Neural cell (in vitro differentiated cells): ENCODE measurements at regions not wholly inside any gene's neighbourhood (a gene's known extent, or its start where the extent isn't known, plus 50 kb on each side); places are given as distances from the start of the nearest gene placed in this dataset.

Experiments
- H2AFZ ChIP-seq: fragments of 200-600, 300-800 bp; sonication (generic), shearing (Covaris generic); 2 replicates; pipeline ENCODE4 v1.6.0; 2014; ENCODE audit warnings: low read depth, mild to moderate bottlenecking, antibody characterized with exemption, low read length, moderate library complexity
- H3F3A ChIP-seq: fragments of 200-600 bp; shearing (Covaris generic); 2 replicates; pipeline ENCODE4 v1.6.1; 2016; ENCODE audit warnings: mild to moderate bottlenecking, moderate library complexity, mixed read lengths, antibody characterized with exemption, low read length; ENCODE audit not compliant: insufficient read depth, poor library complexity, severe bottlenecking
- H3K27ac ChIP-seq: fragments of 200-600, 300-800 bp; sonication (generic), shearing (Covaris generic); 2 replicates; pipeline ENCODE4 v1.5.1; 2014; ENCODE audit warnings: mild to moderate bottlenecking, low read length, moderate library complexity
- H3K27me3 ChIP-seq: fragments of 300-800, 200-600 bp; sonication (generic), shearing (Covaris generic); 2 replicates; pipeline ENCODE4 v1.6.0; 2014; ENCODE audit warnings: mild to moderate bottlenecking, low read depth, low read length, moderate library complexity; ENCODE audit not compliant: insufficient read depth
- H3K36me3 ChIP-seq: fragments of 300-800, 200-600 bp; sonication (generic), shearing (Covaris generic); 2 replicates; pipeline ENCODE4 v1.5.1; 2014; ENCODE audit warnings: mild to moderate bottlenecking, antibody characterized with exemption, low read length, moderate library complexity; ENCODE audit not compliant: insufficient read depth
- H3K4me2 ChIP-seq: fragments of 300-800, 200-600 bp; sonication (generic), shearing (Covaris generic); 2 replicates; pipeline ENCODE4 v1.6.0; 2014; ENCODE audit warnings: mild to moderate bottlenecking, low read length
- H3K4me3 ChIP-seq: fragments of 300-800, 200-600 bp; sonication (generic), shearing (Covaris generic); 2 replicates; pipeline ENCODE4 v1.5.1; 2014; ENCODE audit warnings: mild to moderate bottlenecking, low read length, moderate library complexity
- H3K79me2 ChIP-seq: fragments of 200-600 bp; shearing (Covaris generic); replicated peaks from 2 replicates; pipeline ENCODE4 v1.6.0; 2014; ENCODE audit warnings: mild to moderate bottlenecking, low read length, moderate library complexity; ENCODE audit not compliant: insufficient read depth
- H3K9ac ChIP-seq: fragments of 300-800, 200-600 bp; sonication (generic), shearing (Covaris generic); 2 replicates; pipeline ENCODE4 v1.6.1; 2016; ENCODE audit warnings: mild to moderate bottlenecking, low read length, mixed read lengths
- H3K9me2 ChIP-seq: fragments of 200-600 bp; shearing (Covaris generic); 2 replicates; pipeline ENCODE4 v1.6.1; 2016; ENCODE audit warnings: mild to moderate bottlenecking, low read length, mixed read lengths; ENCODE audit not compliant: insufficient read depth
- H3K9me3 ChIP-seq: fragments of 200-600, 300-800 bp; sonication (generic), shearing (Covaris generic); 2 replicates; pipeline ENCODE4 v1.6.1; 2016; ENCODE audit warnings: mild to moderate bottlenecking, mixed run types, low read length, moderate library complexity, mixed read lengths
- H4K20me1 ChIP-seq: fragments of 200-600 bp; shearing (Covaris generic); 2 replicates; pipeline ENCODE4 v1.6.1; 2016; ENCODE audit warnings: mild to moderate bottlenecking, mixed run types; ENCODE audit not compliant: insufficient read depth
- CTCF ChIP-seq: fragments of 450-650 bp; IDR thresholded peaks from 2 replicates; pipeline ENCODE4 v1.5.1; 2014; ENCODE audit warnings: antibody characterized with exemption, mild to moderate bottlenecking, moderate library complexity; ENCODE audit not compliant: poor library complexity, severe bottlenecking
- EP300 ChIP-seq: fragments of 450-650 bp; conservative IDR thresholded peaks from 2 replicates; pipeline ENCODE4 v1.6.1; 2014; ENCODE audit warnings: antibody characterized with exemption, mild to moderate bottlenecking, moderate library complexity; ENCODE audit not compliant: poor library complexity, severe bottlenecking
- EZH2 ChIP-seq: fragments of 200-600, 300-800 bp; shearing (Covaris generic), sonication (generic); IDR thresholded peaks from 2 replicates; pipeline ENCODE4 v1.6.1; 2014; ENCODE audit warnings: antibody characterized with exemption, low read length, borderline replicate concordance, mild to moderate bottlenecking; ENCODE audit not compliant: insufficient read depth, poor library complexity, severe bottlenecking
- MXI1 ChIP-seq: fragments of 450-650 bp; conservative IDR thresholded peaks from 2 replicates; pipeline ENCODE4 v1.6.1; 2014; ENCODE audit warnings: antibody characterized with exemption, mild to moderate bottlenecking; ENCODE audit not compliant: poor library complexity, severe bottlenecking
- POLR2AphosphoS5 ChIP-seq: IDR thresholded peaks from 2 replicates; pipeline ENCODE4 v1.6.1; 2012
- RAD21 ChIP-seq: fragments of 450-650 bp; conservative IDR thresholded peaks from 2 replicates; pipeline ENCODE4 v1.6.1; 2014; ENCODE audit warnings: antibody characterized with exemption, mild to moderate bottlenecking, moderate library complexity
- SMC3 ChIP-seq: fragments of 450-650 bp; conservative IDR thresholded peaks from 2 replicates; pipeline ENCODE4 v1.6.1; 2014; ENCODE audit warnings: antibody characterized with exemption, mild to moderate bottlenecking, moderate library complexity; ENCODE audit not compliant: poor library complexity
- TAF1 ChIP-seq: IDR thresholded peaks from 2 replicates; pipeline ENCODE4 v1.6.1; 2012; ENCODE audit warnings: low read depth
- TF ChIP-seq, protein P1 (sequence below): IDR thresholded peaks from 2 replicates; pipeline ENCODE4 v1.6.1; 2012; ENCODE audit warnings: borderline replicate concordance

GRCh38 chr5:125367702-125368101, 621.3 kb upstream of the ZNF608 start:
- H3K79me2 ChIP-seq, result no peaks in the 10 kb centered on the region
- TF ChIP-seq, protein P1, sequence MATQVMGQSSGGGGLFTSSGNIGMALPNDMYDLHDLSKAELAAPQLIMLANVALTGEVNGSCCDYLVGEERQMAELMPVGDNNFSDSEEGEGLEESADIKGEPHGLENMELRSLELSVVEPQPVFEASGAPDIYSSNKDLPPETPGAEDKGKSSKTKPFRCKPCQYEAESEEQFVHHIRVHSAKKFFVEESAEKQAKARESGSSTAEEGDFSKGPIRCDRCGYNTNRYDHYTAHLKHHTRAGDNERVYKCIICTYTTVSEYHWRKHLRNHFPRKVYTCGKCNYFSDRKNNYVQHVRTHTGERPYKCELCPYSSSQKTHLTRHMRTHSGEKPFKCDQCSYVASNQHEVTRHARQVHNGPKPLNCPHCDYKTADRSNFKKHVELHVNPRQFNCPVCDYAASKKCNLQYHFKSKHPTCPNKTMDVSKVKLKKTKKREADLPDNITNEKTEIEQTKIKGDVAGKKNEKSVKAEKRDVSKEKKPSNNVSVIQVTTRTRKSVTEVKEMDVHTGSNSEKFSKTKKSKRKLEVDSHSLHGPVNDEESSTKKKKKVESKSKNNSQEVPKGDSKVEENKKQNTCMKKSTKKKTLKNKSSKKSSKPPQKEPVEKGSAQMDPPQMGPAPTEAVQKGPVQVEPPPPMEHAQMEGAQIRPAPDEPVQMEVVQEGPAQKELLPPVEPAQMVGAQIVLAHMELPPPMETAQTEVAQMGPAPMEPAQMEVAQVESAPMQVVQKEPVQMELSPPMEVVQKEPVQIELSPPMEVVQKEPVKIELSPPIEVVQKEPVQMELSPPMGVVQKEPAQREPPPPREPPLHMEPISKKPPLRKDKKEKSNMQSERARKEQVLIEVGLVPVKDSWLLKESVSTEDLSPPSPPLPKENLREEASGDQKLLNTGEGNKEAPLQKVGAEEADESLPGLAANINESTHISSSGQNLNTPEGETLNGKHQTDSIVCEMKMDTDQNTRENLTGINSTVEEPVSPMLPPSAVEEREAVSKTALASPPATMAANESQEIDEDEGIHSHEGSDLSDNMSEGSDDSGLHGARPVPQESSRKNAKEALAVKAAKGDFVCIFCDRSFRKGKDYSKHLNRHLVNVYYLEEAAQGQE, result no peak
- no peak for TF ChIP-seq SMC3
- TF ChIP-seq CTCF, result no peak
- TF ChIP-seq EZH2, result no peak
- no peaks in the 10 kb centered on the region for H3F3A ChIP-seq
- no peaks in the 10 kb centered on the region for H3K27me3 ChIP-seq
- no peaks in the 10 kb centered on the region for H3K36me3 ChIP-seq
- H3K9me3 ChIP-seq, result no peaks in the 10 kb centered on the region
- H4K20me1 ChIP-seq, result no peaks in the 10 kb centered on the region
- H3K27ac ChIP-seq, result no peak overlapping the region
- H3K4me3 ChIP-seq, result no peak overlapping the region
- H3K4me2 ChIP-seq, result no peak overlapping the region
- H2AFZ ChIP-seq, result no peak overlapping the region
- no peaks in the 10 kb centered on the region for H3K9me2 ChIP-seq
- no peak overlapping the region for H3K9ac ChIP-seq

DNA sequence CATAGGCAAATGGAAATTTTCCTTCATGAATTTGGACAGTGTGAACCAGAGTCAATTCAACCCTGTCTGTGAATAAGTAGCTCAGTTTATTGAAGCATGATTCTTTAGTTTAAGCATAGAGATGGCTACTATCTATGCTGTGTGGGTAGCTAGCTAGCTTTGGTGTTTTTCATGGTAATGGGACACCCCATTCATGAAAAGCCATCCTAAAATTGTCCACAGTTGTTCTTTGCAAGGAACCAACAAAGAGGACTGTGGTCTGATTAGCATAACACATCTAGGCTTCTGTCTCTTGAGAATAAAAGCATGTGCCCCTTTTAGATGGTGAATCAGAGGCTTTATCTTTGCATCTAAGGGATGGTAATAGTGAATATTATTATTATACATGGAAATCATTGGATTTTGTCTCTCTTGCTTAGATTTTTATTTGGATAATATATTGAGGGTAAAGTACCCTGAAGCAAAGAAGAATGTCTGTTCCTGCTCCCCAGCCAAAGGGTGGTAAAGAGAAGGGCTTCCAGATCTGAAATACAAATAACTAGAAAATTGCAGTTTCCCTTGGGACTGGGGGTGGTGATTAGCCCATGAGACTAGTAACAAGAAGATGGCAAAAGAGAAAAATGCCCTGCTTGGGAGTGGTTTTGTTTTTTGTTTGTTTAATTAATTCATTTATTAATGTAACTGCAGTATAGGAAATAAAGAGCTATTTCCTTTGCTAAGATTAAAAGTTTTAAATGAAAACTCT, 624.2 kb upstream of the ZNF608 start:
- H3K36me3 ChIP-seq, result no peaks in the 10 kb centered on the region
- no peak overlapping the region for H3K9ac ChIP-seq
- no peak overlapping the region for H2AFZ ChIP-seq
- no peak for TF ChIP-seq EP300
- no peak for TF ChIP-seq TAF1
- TF ChIP-seq MXI1, result no peak
- TF ChIP-seq SMC3, result no peak
- TF ChIP-seq, protein P1, result no peak
- no peak for TF ChIP-seq EZH2
- no peak for TF ChIP-seq POLR2AphosphoS5
- TF ChIP-seq RAD21, result no peak
- no peak for TF ChIP-seq CTCF
- H3K4me3 ChIP-seq, result no peak overlapping the region
- H3K4me2 ChIP-seq, result no peak overlapping the region
- no peak overlapping the region for H3K27ac ChIP-seq
- H3K79me2 ChIP-seq, result no peaks in the 10 kb centered on the region
- no peaks in the 10 kb centered on the region for H3F3A ChIP-seq
- no peaks in the 10 kb centered on the region for H3K9me3 ChIP-seq
- no peaks in the 10 kb centered on the region for H3K9me2 ChIP-seq
- no peaks in the 10 kb centered on the region for H3K27me3 ChIP-seq
- H4K20me1 ChIP-seq, result no peaks in the 10 kb centered on the region
